GM19395 (cell line): ENCODE measurements at regions not wholly inside any gene's neighbourhood (a gene's known extent, or its start where the extent isn't known, plus 50 kb on each side); places are given as distances from the start of the nearest gene placed in this dataset.

Experiments
- ATAC-seq: cut with Tn5 transposase; IDR thresholded peaks from one replicate; pipeline ENCODE4 v1.9.1; 2021; ENCODE audit warnings: mild to moderate bottlenecking, moderate library complexity; ENCODE audit not compliant: unreplicated experiment

DNA sequence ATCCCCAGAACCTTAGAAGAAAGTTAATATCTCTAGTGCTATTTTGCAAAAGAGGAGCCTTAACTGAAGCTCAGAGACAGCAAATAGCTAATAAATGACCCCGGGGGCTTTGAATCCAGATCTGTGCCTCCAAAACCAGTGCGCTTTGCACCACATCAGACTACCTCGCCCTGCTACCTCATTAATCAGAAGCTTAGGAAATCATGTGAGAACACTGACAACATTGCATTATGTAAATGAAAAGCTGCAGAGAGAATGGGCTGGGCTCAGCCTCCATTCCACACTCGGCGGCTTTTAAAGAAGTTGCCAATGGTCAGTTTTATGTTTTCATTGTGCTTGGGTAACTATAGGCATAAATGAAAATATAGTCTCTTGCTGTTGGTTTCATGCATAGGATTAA, 54.0 kb upstream of the STMND1 start:
- no peak for ATAC-seq

DNA sequence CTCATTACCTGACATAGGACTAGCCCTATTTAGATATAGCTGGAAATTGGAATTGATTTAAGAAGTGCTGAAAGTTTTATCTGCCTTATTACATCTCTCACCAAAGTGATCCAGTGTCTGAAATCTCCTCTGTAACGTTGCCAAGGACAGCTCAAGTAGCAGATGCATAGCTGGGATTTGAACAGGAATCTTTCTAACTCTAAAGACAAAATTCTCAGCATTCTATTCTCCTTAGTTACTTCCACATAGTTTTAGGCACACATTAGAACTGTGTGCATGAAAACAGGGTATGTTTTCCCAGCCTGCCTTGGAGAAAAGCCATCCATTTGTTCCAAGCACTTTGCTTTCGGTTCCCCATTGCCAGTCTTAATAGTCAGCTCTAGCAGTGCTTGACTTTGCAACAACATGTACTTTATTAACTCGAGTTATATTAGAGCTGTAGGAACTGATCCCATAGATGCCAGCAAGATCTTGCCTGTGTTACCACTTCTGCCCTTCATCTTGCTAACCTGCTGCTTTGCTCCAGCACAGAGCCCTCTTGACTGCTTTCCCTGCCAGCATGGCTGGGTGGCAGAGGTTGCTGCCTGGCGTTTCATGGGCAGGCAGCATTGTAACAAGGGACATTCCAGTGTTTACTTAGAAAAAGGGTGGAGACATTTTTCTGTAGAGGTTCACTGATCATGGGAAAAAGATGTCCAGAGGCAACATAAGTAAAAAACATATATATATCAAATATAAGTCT, 56.1 kb upstream of the STMND1 start:
- ATAC-seq, result no peak

- no peak for ATAC-seq
Measured at GRCh38 chr6:17043148-17043522, 58.7 kb upstream of the STMND1 start.

GRCh38 chr6:17042422-17043147, 59.3 kb upstream of the STMND1 start:
- ATAC-seq, result no peak

- no peak for ATAC-seq
Measured at GRCh38 chr6:17039266-17039665, 62.6 kb upstream of the STMND1 start.

DNA sequence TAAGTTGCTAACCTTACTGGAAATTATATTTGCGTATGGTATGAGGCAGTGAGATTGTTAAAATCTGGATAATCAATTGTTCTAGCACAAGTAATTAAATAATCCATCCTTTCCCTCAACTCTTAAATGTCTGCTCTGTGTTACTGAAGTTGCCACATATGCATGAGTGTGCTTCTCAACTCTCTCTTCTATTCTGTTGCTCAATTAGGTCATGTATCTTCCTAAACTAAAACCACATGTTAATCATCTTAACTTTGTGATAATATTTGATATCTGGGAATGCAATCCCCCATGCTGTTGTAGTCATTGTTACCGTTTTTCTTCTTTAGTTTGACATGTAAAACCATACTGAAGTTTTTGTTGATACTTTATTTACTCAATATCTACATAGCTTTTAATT, 63.5 kb upstream of the STMND1 start:
- no peak for ATAC-seq

GRCh38 chr6:17036065-17036393, 65.8 kb upstream of the STMND1 start:
- no peak for ATAC-seq

GRCh38 chr6:17035257-17036064, 66.4 kb upstream of the STMND1 start:
- no peak for ATAC-seq

- no peak for ATAC-seq
Measured at GRCh38 chr6:17033746-17034145, 68.1 kb upstream of the STMND1 start.

- no peak for ATAC-seq
Measured at GRCh38 chr6:17032988-17033634, 68.7 kb upstream of the STMND1 start.

- ATAC-seq, result no peak
Measured at GRCh38 chr6:17032590-17032987, 69.3 kb upstream of the STMND1 start.

- ATAC-seq, result no peak
Measured at GRCh38 chr6:17031961-17032360, 69.9 kb upstream of the STMND1 start.

GRCh38 chr6:17027441-17027840, 74.4 kb upstream of the STMND1 start:
- no peak for ATAC-seq

DNA sequence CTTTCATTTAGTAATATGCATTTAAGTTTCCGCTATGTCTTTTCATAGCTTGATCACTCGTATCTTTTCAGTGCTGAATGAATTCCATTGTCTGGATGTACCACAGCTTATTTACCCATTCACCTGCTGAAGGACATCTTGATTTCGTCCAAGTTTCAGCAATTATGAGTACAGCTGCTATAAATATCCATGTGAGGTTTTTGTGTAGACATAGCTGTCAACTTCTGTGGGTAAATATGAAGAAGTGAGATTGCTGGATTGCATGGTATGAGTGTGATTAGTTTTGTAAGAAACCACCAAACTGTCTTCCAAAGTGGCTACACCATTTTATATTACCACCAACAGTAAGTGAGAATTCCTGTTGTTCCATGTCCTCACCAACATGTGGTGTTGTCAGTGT, 79.2 kb upstream of the STMND1 start:
- ATAC-seq, result peak; percentile 72

GRCh38 chr6:17021539-17021889, 80.3 kb upstream of the STMND1 start:
- ATAC-seq, result no peak

DNA sequence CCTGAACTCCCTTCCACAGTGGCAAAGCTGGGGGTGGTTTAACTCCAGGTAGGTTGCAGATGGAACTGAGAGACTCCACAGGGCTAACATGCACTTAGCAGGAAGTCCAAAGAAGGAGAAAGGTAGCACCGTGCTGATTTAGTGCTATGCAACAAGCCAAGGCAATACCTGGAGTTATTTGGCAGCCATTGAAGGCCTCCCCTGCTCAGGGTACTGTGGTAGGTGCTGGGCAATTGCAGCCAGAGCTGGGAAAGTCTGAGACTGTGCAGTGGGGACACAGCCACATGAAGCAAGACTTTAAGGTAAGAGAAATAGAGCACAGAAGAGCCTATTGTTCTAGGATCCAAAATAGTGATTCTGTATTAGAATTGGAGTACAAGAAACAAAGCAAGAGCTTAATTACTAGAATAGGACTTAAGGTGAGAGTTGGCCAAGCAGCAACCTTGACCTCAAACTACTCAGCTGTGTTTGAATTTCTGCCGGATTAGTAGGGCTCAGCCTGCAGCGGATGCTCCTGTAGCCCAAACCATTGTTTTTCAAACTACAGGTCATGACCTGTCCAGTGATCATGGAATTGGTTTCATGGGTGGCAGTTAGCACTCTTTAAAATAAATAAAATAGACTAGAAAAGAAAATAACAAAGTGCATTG, 80.8 kb upstream of the STMND1 start:
- ATAC-seq, result no peak

DNA sequence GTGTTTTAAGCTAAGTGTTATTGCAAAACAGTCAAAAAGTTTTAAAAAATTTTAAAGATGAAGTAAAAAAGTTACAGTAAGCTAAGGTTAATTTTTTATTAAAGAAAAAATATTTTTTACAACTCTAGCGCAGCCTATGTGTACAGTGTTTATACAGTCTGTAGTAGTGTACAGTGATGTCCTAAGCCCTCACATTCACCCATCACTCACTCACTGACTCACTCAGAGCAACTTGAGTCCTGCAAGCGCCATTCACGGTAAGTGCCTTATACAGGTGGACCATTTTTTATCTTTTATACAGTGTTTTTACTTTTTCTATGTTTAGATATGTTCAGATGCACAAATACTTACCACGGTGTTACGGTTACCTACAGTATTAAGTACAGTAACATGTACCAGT, 83.4 kb upstream of the STMND1 start:
- no peak for ATAC-seq

DNA sequence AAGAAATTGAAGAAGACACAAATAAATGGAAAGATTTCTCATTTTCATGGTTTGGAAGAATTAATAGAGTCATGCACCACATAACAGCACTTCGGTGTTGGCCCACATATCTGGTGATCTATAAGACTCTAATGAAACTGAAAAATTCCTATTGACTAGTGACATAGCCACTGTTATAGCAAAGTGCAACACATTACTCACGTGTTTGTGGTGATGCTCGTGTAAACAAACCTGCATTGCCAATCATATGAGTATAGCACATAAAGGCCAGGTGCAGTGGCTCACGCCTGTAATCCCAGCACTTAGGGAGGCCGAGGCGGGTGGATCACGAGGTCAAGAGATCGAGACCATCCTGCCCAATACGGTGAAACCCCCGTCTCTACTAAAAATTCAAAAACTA, 84.4 kb upstream of the STMND1 start:
- ATAC-seq, result no peak

- peak; percentile 18 for ATAC-seq
Measured at GRCh38 chr6:17015551-17016381, 86.1 kb upstream of the STMND1 start.

- peak; percentile 93 for ATAC-seq
Measured at GRCh38 chr6:17015144-17015543, 86.7 kb upstream of the STMND1 start.
